ENCODE measurements at regions not wholly inside any gene's neighbourhood (a gene's known extent, or its start where the extent isn't known, plus 50 kb on each side); places are given as distances from the start of the nearest gene placed in this dataset.

GRCh38 chr16:6157806-6158205, 1060.2 kb upstream of the EEF2KMT start:
- H3K27ac ChIP-seq: no peak overlapping the region
- no peak for TF ChIP-seq CTCF (conservative IDR thresholded peaks at IDR 0.05; ENCODE audit: low read depth)
- no peak for DNase-seq (ENCODE audit: low spot score)
- POLR2A ChIA-PET (ENCODE audit: low non-redundant PET): no interaction called here
- CTCF ChIA-PET: interaction anchor here (0.5 kb wide), 1 partner anchor 13 kb away, joined by 4 read pairs; no protein-coding TSS in a partner anchor

GRCh38 chr16:6155271-6155670, 1057.7 kb upstream of the EEF2KMT start:
- H3K27ac ChIP-seq: no peak overlapping the region
- TF ChIP-seq CTCF (conservative IDR thresholded peaks at IDR 0.05; ENCODE audit: low read depth): no peak
- ChIA-PET POLR2A (ENCODE audit: low non-redundant PET) (no interaction called here), CTCF (no interaction called here)
- DNase-seq (ENCODE audit: low spot score): no peak

- no peak overlapping the region for H3K27ac ChIP-seq
- no peak for DNase-seq (ENCODE audit: low spot score)
- ChIA-PET CTCF (no interaction called here), POLR2A (ENCODE audit: low non-redundant PET) (no interaction called here)
- no peak for TF ChIP-seq CTCF (conservative IDR thresholded peaks at IDR 0.05; ENCODE audit: low read depth)
Measured at GRCh38 chr16:6153901-6154300, 1056.3 kb upstream of the EEF2KMT start.

GRCh38 chr16:6149031-6149430, 1051.4 kb upstream of the EEF2KMT start:
- no peak overlapping the region for H3K27ac ChIP-seq
- TF ChIP-seq CTCF (conservative IDR thresholded peaks at IDR 0.05; ENCODE audit: low read depth): no peak
- no peak for DNase-seq (ENCODE audit: low spot score)
- CTCF ChIA-PET: no interaction called here
- POLR2A ChIA-PET (ENCODE audit: low non-redundant PET): no interaction called here

GRCh38 chr16:6148361-6148760, 1050.8 kb upstream of the EEF2KMT start:
- POLR2A ChIA-PET (ENCODE audit: low non-redundant PET): no interaction called here
- no peak overlapping the region for H3K27ac ChIP-seq
- TF ChIP-seq CTCF (conservative IDR thresholded peaks at IDR 0.05; ENCODE audit: low read depth): no peak
- no peak for DNase-seq (ENCODE audit: low spot score)
- CTCF ChIA-PET: no interaction called here

- ChIA-PET POLR2A (ENCODE audit: low non-redundant PET) (no interaction called here), CTCF (interaction anchor here (0.7 kb wide), 2 partner anchors 97 to 558 kb away, joined by 4 read pairs; no protein-coding TSS in a partner anchor)
- H3K27ac ChIP-seq: no peak overlapping the region
- no peak for TF ChIP-seq CTCF (conservative IDR thresholded peaks at IDR 0.05; ENCODE audit: low read depth)
- DNase-seq (ENCODE audit: low spot score): no peak
Measured at GRCh38 chr16:6146874-6147425, 1049.4 kb upstream of the EEF2KMT start.

Measured in RWPE1 (cell line).